Lower leg skin (tissue), 3 donors: ENCODE measurements at regions not wholly inside any gene's neighbourhood (a gene's known extent, or its start where the extent isn't known, plus 50 kb on each side); places are given as distances from the start of the nearest gene placed in this dataset.

Source experiments
- CTCF ChIP-seq, 3 donors: fragments of 450-650 bp; IDR thresholded peaks; one replicate each; pipeline ENCODE4 v1.5.1; 2016; ENCODE audit warnings: antibody characterized with exemption in 3 of 3, mild to moderate bottlenecking in 3 of 3, moderate library complexity in 2 of 3
- POLR2A ChIP-seq, 2 donors: fragments of 450-650 bp; IDR thresholded peaks; one replicate each; pipeline ENCODE4 v1.6.1; 2016 to 2017; ENCODE audit warnings: antibody characterized with exemption in 2 of 2, mild to moderate bottlenecking in 1 of 2, moderate library complexity in 1 of 2

- TF ChIP-seq CTCF (IDR thresholded peaks at IDR 0.05) (no peak), POLR2A (IDR thresholded peaks at IDR 0.05) (no peak)
Measured at GRCh38 chr7:82594665-82595064, 151.1 kb upstream of the CACNA2D1 start.
